ENCODE measurements at regions not wholly inside any gene's neighbourhood (a gene's known extent, or its start where the extent isn't known, plus 50 kb on each side); places are given as distances from the start of the nearest gene placed in this dataset.
"Not testable (repeated sequence)": the region's sequence is repeated elsewhere in the genome, so short reads cannot be mapped to it uniquely, and the experiment has no call there.

- DNase-seq (ENCODE audit: low spot score), result no peak
Observed at GRCh38 chr4:152193059-152193458, 342.8 kb downstream of the FBXW7 start.

- no peak for DNase-seq (ENCODE audit: low spot score)
Observed at GRCh38 chr4:152190907-152191306, 345.0 kb downstream of the FBXW7 start.

DNA sequence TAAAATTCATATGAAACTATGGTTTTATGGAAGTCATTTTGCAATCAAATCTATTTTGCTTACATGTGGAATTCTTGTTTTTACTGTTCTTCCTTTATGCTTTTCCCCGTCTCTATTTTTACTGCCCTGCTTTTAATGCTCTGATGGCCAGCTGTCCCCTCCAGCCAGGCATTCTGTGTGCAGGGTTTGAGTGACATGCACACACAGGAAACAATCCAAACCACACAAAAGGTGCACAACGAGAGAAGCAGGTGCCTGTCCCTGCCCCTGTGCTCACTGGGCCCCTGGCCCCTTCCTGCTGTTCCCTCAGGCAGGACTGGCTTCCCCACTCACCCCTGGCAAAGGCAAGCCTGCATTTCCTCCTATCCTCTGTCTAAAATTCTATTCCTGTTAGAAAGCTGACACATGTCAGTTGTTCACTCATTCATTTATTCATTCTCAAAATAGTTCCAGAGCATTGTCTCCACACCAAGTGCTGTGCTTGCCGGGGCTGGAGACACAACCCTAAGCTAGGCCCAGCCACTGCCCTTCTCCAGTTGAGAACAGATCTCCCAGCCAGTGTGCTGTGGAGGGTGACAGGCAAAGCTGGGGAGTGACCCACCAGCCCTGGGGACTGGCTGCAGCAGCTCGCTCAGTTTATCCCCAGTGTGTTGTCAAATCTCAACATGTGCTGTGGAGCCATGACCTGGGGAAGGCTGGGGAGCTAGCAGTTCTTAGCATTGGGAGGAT, 346.3 kb downstream of the FBXW7 start:
- no peak for DNase-seq (ENCODE audit: low spot score)

GRCh38 chr4:152188801-152189200, 347.1 kb downstream of the FBXW7 start:
- no peak for DNase-seq (ENCODE audit: low spot score)

DNA sequence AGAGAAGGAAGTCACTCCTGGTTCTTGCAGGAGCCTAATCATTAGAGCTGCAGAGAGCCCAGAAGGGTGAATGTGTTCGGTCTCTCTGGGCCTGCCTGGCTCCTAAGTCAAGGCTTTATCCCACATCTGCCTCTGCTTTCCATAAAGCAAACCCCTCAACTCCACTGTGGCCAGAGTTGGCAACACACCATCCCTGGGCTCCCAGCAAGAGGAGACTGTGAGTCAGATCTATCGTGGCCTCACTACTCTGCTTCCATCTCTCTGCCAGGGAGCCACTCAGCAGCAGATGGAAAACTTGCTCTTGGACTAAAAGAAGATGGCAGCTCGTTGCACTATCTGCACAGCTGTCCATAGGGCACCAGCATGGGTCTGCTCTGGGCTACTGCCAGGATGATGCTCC, 348.2 kb downstream of the FBXW7 start:
- no peak for DNase-seq (ENCODE audit: low spot score)

GRCh38 chr4:152185786-152186550, 349.9 kb downstream of the FBXW7 start:
- DNase-seq (ENCODE audit: low spot score), result no peak

DNA sequence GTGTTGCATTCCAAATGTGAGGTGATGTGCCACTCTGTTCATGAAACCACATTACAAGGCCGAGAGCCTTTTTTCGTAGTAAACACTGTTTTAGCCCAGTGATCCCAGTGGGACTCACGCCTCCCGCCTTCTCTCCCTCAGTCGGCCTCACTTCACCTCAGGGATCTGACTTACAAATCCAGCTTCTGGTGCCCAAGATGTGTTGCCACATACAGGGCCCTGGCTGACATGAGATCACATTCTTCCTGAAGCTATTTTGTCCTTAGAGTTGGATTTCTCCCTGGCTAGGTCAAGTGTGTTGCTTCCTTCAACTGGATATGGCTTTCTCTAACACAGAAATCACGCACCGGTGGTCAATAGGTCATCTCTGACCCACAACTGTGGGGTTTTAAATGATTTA, 354.7 kb downstream of the FBXW7 start:
- DNase-seq (ENCODE audit: low spot score), result no peak

GRCh38 chr4:152180369-152180768, 355.5 kb downstream of the FBXW7 start:
- no peak for DNase-seq (ENCODE audit: low spot score)

DNA sequence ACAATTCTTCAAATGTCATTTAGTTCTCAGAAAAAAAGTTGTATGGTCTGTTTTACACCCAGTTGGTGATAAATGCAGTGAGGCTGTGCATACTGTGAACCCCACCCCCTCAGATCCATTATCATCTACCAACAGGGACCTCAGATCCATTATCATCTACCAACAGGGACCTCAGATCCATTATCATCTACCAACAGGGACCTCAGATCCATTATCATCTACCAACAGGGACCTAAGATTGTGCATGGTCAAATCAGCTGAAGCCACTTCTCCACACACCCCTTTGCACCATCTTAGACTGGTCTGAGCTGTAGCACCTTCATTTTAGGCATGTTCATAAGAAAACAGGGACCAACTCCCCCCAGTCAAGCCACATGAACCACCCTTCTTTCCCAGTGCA, 358.4 kb downstream of the FBXW7 start:
- not testable (repeated sequence) for DNase-seq (ENCODE audit: low spot score)

DNA sequence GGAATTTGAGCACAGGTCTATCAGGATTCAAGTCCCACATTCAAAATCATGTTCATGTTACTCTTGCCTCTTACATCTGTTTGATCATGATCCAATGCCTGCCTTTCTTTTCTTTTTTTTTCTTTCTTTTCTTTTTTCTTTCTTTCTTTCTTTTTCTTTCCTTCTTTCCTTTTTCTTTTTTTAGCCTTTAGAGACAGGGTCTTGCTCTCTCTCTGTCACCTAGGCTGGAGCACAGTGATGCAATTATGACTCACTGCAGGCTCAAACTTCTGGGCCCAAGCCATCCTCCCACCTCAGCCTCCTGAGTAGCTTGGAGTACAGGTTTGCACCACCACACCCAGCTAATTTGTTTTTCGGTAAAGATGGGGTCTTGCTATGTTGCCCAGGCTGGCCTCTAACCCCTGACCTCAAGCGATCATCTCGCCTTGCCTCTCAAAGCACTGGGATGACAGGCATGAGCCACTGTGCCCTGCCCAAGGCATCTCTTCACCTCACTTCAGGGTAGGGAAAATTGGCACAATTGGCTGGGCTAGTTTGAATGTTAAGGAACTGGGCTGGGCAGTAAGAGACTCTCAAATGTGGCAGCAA, 359.2 kb downstream of the FBXW7 start:
- DNase-seq (ENCODE audit: low spot score), result no peak

DNA sequence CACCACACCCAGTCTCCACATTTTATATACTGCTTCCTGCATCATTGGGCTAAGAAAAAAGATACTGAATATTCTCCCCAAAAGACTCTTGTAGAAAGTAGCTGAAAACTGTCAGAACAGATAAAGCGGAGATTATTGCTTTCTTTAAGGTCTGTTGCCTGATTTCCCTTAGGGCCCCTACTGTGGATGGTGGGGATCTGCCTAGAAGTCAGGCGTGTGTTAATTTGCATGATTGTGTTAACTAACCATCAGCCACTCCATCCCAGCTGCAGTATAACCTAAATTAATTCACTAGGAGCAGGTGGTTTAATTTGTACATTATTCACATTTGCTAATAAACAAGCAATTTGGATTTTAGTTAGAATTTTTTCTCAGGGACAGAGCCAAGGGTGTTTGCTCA, 360.3 kb downstream of the FBXW7 start:
- DNase-seq (ENCODE audit: low spot score), result no peak

- DNase-seq (ENCODE audit: low spot score), result no peak
Observed at GRCh38 chr4:152172146-152172545, 363.7 kb downstream of the FBXW7 start.

GRCh38 chr4:152171556-152171955, 364.3 kb downstream of the FBXW7 start:
- no peak for DNase-seq (ENCODE audit: low spot score)

GRCh38 chr4:152169683-152170082, 366.2 kb downstream of the FBXW7 start:
- no peak for DNase-seq (ENCODE audit: low spot score)

- no peak for DNase-seq (ENCODE audit: low spot score)
Observed at GRCh38 chr4:152168987-152169616, 366.8 kb downstream of the FBXW7 start.

DNA sequence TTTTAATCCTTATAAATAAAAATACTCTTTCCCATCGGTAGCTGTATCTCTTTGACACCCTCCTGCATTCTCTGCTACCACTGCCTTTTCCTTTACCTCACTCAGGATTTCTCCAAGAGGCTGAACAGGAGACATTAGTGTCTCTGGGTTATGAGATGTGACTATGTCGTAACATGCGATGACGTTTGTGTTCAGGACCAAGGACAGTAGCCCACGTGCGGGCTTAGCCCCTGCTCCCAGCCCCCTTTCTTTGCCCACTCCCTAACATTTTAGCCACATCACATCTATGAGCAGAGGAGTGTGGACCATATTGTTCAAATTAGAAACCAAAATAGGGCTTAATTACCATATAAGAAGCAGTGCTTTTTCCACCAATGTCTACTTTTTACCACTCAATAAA, 369.3 kb downstream of the FBXW7 start:
- no peak for DNase-seq (ENCODE audit: low spot score)

GRCh38 chr4:152165846-152166245, 370.0 kb downstream of the FBXW7 start:
- DNase-seq (ENCODE audit: low spot score), result no peak

DNA sequence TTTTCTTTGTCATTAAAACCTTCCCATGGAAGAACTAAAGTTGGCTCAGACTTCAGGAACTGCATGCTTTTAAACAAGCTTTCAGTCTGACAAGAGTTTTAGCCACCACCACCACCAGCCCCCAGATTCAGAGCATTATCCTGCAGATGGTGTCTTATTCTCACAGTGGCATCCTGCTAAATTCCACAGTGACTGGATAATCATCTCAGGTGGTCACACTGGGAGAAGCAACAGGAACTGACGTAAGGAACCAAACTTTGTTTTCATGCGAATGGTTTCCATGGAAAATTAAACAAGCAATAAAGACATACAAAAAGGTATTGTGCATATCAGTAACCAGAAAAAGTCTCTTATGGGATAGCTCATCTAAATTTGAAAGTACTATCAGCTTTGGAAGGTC, 370.7 kb downstream of the FBXW7 start:
- DNase-seq (ENCODE audit: low spot score), result no peak

GRCh38 chr4:152164561-152164960, 371.3 kb downstream of the FBXW7 start:
- DNase-seq (ENCODE audit: low spot score), result no peak

DNA sequence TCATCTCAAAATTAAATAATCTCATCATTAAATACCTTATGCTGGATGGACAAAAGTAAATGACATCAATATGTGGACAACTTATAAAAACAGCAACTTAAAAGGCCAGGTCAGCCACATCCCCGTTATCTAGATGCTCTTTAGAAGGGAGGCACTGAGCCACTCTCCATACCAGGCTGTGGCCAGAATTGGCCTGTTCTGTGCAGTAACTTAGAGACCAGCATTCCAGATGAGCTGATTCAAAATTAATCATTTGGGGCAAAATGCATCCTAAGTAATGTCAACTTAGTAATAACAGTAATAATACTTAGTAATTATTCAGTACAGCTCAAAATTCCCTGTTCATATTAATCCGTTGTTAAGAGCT, 373.6 kb downstream of the FBXW7 start:
- no peak for DNase-seq (ENCODE audit: low spot score)

- no peak for DNase-seq (ENCODE audit: low spot score)
Observed at GRCh38 chr4:152161676-152162330, 374.1 kb downstream of the FBXW7 start.

DNA sequence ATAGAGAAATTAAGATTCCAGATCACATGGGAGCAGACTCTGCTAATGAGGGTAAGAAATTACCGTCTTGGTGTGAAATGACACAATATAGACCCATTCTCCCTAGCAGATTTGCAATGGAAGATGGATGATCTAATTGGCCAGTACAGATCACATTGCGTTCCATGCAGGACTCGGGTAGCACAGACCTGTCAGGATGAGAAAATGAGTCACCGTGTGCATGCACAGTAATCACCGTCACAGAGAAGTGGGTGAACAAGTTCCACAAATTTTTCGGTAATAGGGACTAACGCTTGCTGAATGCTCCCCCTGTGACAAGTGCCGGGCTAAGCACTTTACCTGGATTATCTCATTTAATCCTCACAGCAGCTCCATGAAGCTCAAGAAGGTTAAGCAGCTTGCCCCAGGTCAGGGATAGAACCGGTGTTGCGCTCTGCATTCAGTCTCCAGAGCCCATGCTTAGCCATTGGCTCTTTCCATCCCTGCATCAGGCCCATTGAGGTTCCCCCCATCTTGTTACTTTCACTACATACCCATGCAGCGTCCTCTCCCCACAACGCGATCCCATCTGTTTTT, 375.6 kb downstream of the FBXW7 start:
- no peak for DNase-seq (ENCODE audit: low spot score)
